IMR-90 (cell line): ENCODE measurements at regions not wholly inside any gene's neighbourhood (a gene's known extent, or its start where the extent isn't known, plus 50 kb on each side); places are given as distances from the start of the nearest gene placed in this dataset.

Experiments used
- BHLHE40 ChIP-seq: fragments of 150-350 bp; IDR thresholded peaks from 2 replicates; pipeline ENCODE4 v1.6.1; 2016; ENCODE audit warnings: mild to moderate bottlenecking, low read depth, low read length
- CEBPB ChIP-seq: IDR thresholded peaks from 2 replicates; pipeline ENCODE4 v1.6.1; 2012; ENCODE audit warnings: low read depth, low read length, improper control_type of control experiment
- MAFK ChIP-seq: IDR thresholded peaks from 2 replicates; pipeline ENCODE4 v1.6.1; 2012; ENCODE audit warnings: low read depth, low read length, improper control_type of control experiment
- MAZ ChIP-seq: IDR thresholded peaks from 2 replicates; pipeline ENCODE4 v1.6.1; 2012; ENCODE audit warnings: low read depth, mild to moderate bottlenecking, low read length, improper control_type of control experiment, moderate library complexity, borderline replicate concordance
- MXI1 ChIP-seq: IDR thresholded peaks from 2 replicates; pipeline ENCODE4 v1.6.1; 2012; ENCODE audit warnings: low read depth, mild to moderate bottlenecking, low read length, moderate library complexity, borderline replicate concordance
- NFE2L2 ChIP-seq: fragments of 150-350 bp; IDR thresholded peaks from 2 replicates; pipeline ENCODE4 v1.6.1; 2016; ENCODE audit warnings: low read depth, mild to moderate bottlenecking, low read length
- POLR2A ChIP-seq: IDR thresholded peaks from 2 replicates; pipeline ENCODE4 v1.6.1; 2012; ENCODE audit warnings: mild to moderate bottlenecking, low read depth, low read length
- RAD21 ChIP-seq: IDR thresholded peaks from 2 replicates; pipeline ENCODE4 v1.6.1; 2012; ENCODE audit warnings: low read length, improper control_type of control experiment
- RCOR1 ChIP-seq: IDR thresholded peaks from 2 replicates; pipeline ENCODE4 v1.6.1; 2012; ENCODE audit warnings: mild to moderate bottlenecking, low read length, improper control_type of control experiment; ENCODE audit not compliant: insufficient replicate concordance
- RFX5 ChIP-seq: IDR thresholded peaks from 2 replicates; pipeline ENCODE4 v1.8.0; 2012; ENCODE audit warnings: low read depth, mild to moderate bottlenecking, low read length, moderate library complexity
- SMC3 ChIP-seq: fragments of 150-350 bp; IDR thresholded peaks from 2 replicates; pipeline ENCODE4 v1.6.1; 2016; ENCODE audit warnings: low read depth, mild to moderate bottlenecking, antibody characterized with exemption, low read length, moderate library complexity
- TF ChIP-seq, protein P1 (sequence below): conservative IDR thresholded peaks from 2 replicates; pipeline ENCODE4 v1.5.1; 2012; ENCODE audit warnings: mild to moderate bottlenecking, low read depth, low read length, improper control_type of control experiment
- TF ChIP-seq, protein P2 (sequence below): fragments of 150-350 bp; IDR thresholded peaks from 2 replicates; pipeline ENCODE4 v1.6.1; 2017; ENCODE audit warnings: mild to moderate bottlenecking, antibody characterized with exemption, low read length, low read depth
- TF ChIP-seq, protein P3 (sequence below): fragments of 150-350 bp; IDR thresholded peaks from 2 replicates; pipeline ENCODE4 v1.6.1; 2016; ENCODE audit warnings: low read depth, mild to moderate bottlenecking, low read length, moderate library complexity, borderline replicate concordance

DNA sequence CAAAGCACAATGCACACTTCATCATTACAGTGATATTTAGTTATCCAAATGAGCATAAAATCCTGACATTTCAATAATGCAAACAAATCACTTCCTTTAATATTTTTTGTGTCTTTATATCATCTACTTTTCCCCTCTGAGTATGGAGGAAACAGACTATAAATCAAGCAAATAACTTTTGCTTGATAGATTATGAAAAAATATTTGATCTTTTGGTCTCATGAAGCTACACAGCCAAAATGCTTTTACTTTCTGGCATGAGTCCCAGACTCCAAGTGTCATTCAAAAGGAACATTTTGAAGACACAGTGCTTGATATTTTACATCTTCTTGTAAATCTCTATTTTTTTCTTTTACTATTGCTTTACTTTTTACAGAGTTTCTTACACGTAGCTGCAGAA is 215.3 kb upstream of the ROBO1 start:
- TF ChIP-seq MXI1 = no peak
- TF ChIP-seq POLR2A = no peak
- TF ChIP-seq, protein P1, sequence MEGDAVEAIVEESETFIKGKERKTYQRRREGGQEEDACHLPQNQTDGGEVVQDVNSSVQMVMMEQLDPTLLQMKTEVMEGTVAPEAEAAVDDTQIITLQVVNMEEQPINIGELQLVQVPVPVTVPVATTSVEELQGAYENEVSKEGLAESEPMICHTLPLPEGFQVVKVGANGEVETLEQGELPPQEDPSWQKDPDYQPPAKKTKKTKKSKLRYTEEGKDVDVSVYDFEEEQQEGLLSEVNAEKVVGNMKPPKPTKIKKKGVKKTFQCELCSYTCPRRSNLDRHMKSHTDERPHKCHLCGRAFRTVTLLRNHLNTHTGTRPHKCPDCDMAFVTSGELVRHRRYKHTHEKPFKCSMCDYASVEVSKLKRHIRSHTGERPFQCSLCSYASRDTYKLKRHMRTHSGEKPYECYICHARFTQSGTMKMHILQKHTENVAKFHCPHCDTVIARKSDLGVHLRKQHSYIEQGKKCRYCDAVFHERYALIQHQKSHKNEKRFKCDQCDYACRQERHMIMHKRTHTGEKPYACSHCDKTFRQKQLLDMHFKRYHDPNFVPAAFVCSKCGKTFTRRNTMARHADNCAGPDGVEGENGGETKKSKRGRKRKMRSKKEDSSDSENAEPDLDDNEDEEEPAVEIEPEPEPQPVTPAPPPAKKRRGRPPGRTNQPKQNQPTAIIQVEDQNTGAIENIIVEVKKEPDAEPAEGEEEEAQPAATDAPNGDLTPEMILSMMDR = no peak
- TF ChIP-seq SMC3 = no peak
- no peak for TF ChIP-seq MAZ
- TF ChIP-seq, protein P2, sequence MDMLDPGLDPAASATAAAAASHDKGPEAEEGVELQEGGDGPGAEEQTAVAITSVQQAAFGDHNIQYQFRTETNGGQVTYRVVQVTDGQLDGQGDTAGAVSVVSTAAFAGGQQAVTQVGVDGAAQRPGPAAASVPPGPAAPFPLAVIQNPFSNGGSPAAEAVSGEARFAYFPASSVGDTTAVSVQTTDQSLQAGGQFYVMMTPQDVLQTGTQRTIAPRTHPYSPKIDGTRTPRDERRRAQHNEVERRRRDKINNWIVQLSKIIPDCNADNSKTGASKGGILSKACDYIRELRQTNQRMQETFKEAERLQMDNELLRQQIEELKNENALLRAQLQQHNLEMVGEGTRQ = no peak
- no peak for TF ChIP-seq RAD21
- no peak for TF ChIP-seq MAFK
- TF ChIP-seq NFE2L2 = no peak
- no peak for TF ChIP-seq BHLHE40
- TF ChIP-seq RCOR1 = no peak
- no peak for TF ChIP-seq RFX5
- TF ChIP-seq, protein P3, sequence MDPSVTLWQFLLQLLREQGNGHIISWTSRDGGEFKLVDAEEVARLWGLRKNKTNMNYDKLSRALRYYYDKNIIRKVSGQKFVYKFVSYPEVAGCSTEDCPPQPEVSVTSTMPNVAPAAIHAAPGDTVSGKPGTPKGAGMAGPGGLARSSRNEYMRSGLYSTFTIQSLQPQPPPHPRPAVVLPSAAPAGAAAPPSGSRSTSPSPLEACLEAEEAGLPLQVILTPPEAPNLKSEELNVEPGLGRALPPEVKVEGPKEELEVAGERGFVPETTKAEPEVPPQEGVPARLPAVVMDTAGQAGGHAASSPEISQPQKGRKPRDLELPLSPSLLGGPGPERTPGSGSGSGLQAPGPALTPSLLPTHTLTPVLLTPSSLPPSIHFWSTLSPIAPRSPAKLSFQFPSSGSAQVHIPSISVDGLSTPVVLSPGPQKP = no peak
- no peak for TF ChIP-seq CEBPB
